Bone marrow (tissue), 2 donors: ENCODE measurements at regions not wholly inside any gene's neighbourhood (a gene's known extent, or its start where the extent isn't known, plus 50 kb on each side); places are given as distances from the start of the nearest gene placed in this dataset.
"Not testable (repeated sequence)": the region's sequence is repeated elsewhere in the genome, so short reads cannot be mapped to it uniquely, and the experiment has no call there.

Experiments
- DNase-seq, 2 donors: peaks; one replicate each; lab custom pipeline; 2025; lab: John Stamatoyannopoulos, UW

DNA sequence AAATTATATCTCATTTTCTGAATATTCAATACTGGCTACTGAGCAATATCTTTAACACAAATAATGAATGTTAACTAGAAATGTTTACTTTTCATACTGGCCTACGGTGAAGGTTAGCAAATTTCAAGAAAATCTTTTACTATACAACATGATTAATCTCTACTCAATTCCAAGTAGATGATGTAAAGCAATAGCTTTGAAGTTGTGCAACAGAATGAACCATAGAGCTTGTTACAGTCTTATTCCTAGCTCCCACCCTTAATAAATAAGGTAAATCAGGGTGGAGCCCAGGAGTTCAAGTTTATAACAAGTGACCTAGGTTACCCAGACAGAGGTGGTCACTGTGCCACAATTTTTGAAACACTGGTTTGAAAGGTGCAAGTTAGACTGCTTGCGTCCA lies 1678.1 kb downstream of the KCNT2 start:
- DNase-seq: no peak

DNA sequence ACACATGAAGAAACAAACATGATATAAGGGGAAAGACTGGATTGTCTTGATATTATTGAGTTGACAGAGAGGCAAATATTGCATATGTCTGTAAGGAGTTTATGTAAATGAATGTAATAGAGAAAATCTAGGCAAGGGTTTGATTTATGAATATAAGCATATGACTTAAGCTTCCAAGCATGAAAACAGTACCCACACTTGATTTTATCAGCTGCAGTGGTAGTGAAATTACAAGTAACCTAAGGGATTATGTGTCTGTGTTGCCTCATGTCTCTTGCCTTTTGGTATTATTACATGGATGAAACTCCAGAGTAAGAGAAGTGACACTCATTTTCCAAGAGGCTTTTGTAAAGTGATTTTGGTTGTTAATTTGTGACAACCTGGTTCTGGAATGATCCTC lies 1678.9 kb downstream of the KCNT2 start:
- no peak for DNase-seq

DNA sequence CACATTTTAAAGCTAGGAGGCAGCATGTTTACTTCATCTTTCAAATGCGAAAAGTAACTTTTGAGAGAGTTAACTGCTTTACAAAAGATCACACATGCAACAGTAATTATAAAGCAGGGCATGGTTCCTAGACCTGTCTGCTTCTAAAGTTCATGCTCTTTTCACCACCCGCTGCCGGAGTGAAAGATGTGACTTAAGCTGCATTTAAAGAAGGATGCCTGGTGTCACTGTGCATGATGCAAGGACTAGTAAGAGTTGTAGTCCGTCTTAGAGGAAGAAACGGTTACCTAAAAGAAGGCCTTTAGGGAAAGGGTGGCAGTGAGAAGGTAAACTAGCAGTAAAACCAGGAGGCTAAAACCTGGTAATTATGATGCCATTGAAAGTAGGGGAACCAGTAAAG lies 1689.1 kb downstream of the KCNT2 start:
- DNase-seq: no peak

DNA sequence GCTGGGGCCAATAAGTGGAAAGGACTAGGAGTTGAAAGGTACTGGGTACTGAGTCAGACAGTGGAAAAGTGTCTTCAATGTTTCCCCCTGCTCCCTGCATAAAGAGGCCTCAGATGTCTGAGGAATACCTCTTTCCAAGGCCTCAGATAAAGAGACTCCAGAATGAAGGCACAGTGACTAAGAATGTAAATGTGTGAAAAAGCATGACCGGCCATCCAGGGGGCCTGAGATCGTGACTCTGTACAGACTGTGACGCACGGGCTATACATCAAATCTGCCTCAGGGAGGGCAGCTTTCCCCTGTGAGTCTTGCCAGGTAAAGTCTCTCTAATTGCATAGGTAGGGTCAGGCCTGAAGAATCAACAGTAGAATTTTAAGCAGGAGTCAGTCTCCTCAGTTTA lies 1690.5 kb downstream of the KCNT2 start:
- DNase-seq: no peak

DNA sequence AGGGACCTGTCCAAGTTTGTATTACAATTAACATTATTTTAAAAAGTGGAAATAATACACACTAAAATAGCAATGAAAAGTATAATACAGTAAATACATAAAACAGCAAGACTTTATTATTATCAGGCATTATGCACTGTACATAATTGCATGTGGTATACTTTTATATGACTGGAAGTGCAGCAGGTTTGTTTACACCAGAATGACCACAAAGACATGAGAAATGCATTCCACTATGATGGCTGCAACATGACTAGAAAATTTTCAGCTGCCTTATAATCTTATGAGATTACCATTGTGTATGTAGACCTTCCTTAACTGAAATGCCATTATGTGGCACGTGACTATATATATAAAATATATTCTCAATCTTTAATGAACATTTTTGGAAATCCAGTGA lies 1699.6 kb downstream of the KCNT2 start:
- no peak for DNase-seq

DNA sequence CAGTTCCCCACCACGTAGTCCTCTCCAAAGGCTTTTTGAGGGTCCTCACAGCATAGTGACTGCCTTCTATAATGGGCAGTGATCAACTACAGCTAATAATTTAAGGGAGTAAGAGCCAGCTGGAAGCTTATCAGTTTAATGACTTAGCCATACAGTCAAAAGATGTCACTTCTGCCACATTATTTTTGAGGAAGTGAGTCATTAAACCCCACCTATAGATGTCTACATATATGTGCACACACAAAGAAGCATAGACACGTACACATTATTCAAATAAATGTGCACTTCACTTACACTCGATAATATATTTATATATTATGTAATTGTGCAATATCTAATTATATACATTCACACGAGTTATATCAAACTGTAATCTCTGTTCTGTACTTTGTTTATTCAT lies 1704.7 kb downstream of the KCNT2 start:
- no peak for DNase-seq

DNA sequence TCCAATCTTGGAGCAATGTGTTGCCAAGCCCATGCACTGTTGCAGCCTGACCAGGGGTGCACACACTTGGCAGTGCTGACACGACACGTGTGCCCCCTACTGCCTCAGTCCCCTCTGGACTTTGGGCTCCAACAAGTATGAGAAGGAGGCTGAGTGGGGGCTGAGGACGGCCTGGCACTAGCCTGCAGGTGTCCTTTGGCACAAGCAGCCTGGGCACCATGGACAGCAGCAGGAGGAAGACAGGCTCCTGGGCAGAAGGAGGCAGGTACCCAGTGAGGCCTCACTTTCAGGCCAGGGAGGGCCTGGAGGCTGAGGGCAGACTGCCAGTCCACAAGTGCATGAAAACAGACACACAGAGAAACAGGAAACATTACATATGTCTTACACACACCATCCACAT lies 1702.9 kb upstream of the B3GALT2 start:
- no peak for DNase-seq

DNA sequence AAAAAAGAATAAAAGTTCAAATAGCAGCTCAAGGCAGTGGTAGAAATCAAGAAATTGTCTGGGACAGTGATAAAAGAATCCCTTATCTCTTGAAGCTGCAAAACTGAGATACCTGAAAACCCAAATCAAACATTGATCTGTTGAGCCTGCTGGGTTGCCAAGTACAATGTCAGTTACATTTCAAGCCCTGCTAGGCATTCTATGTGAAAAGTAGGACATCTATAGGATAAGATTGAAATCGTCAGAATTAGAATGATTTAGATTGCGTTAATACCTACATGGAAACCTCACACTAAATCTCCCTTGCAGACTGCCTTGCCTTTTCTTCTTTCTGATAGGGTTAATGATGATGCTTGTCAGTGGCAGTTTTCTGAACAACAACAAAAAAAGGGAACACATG lies 1684.4 kb upstream of the B3GALT2 start:
- no peak for DNase-seq

DNA sequence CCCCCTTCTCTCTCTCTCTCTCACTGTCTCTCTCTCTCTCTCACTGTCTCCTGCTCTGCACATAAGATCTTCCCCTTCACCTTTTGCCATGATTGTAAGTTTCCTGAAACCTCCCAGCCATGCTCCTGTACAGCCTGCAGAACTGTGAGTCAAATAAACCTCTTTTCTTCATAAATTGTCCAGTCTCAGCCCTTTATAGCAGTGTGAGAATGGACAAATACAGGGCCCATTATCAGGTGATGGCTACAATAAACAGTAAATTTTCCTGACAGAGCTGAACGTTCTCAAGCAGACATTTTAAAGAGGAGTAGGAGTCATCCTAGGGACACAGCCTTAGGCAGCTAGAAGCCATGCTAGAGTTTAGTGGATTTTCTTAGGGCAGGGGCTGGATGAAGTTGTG lies 1679.7 kb upstream of the B3GALT2 start:
- DNase-seq: no peak

DNA sequence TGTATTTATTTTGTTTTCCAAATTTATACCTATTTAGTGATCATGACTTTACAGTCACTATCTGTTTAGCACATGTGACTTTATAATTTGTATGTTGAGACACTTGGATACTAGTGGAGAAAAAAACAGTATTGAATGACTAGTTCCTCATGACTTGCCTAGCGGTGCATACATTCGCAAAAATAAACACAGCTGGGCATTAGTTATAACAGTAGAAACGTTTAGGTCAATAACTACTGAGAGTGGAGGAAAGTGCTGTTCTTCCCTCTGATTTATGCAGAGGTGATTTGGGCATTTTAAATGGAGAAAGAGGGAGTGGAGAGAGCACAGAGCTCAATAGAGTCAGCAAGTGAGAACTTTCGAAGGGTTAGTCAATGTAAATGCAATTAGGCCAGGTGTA lies 1679.0 kb upstream of the B3GALT2 start:
- no peak for DNase-seq

DNA sequence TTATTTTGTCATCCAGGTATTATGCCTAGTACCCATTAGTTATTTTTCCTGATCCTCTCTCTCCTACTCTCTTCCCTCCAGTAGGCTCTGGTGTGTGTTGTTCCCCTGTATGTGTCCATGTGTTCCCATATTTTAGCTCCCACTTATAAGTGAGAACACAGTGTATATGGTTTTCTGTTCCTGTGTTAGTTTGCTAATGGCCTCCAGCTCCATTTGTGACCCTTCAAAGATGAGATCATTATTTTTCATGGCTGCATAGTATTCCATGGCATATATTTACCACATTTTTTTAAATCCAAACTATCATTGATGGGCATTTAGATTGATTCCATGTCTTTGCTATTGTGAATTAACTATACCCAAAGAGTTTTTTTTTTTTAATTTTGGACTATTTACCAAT lies 1675.7 kb upstream of the B3GALT2 start:
- DNase-seq: no peak

DNA sequence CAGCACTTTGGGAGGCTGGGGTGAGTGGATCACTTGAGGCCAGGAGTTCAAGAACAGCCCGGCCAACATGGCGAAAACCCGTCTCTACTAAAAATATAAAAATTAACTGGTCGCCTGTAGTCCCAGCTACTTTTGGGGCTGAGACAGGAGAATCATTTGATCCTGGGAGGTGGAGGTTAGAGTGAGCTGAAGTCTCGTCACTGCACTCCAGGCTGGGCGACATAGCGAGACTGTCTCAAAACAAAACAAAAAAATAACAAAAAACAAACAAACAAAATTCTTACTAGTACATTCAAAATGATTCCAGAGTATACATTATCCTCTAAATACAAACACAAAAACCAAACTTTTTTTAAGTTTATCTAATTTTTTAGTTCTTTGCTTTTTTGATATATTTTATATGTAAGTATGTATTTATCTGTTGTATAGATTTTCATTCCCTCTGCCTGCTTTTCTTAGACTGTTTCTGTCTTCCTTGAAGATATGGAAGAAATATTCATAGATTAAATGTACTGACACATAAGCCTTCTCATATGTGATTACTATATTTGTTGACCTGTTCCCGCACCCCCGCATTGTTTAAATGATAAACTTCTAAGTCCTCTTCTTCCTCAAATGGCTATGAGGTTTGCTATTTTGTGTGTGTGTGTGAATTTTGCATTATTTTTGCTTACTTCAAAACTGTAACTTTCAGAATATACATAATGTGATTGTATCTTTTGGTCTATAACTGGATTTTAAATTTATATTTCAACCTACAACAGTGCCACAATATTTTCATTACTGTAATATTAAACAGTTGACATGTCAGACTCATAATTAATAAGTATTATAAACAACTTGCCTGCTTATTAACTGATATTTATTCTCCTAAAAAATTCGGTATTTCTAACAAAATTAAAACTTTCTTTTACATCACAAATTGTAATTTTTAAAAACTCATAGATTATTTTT lies 1674.1 kb upstream of the B3GALT2 start:
- no peak for DNase-seq

DNA sequence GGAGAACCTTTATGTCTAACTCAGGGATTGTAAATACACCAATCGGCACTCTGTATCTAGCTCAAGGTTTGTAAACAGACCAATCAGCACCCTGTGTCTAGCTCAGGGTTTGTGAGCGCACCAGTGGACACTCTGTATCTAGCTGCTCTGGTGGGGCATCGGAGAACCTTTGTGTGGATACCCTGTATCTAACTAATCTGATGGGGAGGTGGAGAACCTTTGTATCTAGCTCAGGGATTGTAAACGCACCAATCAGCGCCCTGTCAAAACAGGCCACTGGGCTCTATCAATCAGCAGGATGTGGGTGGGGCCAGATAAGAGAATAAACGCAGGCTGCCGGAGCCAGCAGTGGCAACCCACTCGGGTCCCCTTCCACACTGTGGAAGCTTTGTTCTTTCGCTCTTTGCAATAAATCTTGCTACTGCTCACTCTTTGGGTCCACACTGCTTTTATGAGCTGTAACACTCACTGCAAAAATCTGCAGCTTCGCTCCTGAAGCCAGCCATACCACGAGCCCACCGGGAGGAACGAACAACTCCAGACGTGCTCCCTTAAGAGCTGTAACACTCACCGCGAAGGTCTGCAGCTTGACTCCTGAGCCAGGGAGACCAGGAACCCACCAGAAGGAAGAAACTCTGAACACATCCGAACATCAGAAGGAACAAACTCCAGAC lies 1673.2 kb upstream of the B3GALT2 start:
- DNase-seq: not testable (repeated sequence)

DNA sequence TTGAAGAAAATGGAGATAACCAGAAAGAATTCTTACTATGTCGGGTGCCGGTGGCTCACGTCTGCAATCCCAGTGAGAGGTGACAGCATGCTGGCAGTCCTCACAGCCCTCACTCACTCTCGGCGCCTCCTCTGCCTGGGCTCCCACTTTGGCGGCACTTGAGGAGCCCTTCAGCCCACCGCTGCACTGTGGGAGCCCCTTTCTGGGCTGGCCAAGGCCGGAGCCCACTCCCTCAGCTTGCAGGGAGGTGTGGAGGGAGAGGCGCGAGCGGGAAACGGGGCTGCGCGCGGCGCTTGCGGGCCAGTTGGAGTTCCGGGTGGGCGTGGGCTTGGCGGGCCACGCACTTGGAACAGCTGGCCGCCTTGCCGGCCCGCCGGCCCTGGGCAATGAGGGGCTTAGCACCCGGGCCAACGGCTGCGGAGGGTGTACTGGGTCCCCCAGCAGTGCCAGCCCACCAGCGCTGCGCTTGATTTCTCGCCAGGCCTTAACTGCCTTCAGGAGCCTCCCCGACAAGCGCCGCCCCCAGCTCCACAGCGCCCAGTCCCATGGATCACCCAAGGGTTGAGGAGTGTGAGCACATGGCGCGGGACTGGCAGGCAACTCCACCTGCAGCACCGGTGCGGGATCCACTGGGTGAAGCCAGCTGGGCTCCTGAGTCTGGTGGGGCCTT lies 1672.5 kb upstream of the B3GALT2 start:
- not testable (repeated sequence) for DNase-seq

DNA sequence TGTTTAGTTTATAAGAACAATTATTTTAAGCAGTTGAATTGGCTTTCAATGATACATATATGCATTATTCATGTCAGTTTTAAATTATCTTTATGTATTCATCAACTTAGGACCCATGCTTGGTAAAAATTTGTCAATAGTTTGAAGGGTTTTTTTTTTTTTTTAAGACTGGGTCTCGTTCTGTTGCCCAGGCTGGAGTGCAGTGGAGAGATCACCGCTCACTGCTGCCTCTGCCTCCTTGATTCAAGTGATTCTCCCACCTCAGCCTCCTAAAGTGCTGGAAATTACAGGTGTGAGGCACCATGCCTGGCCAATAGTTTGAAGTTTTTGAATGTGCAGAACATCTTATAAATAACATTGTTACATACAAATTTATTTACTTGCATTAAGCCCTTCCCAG lies 1671.0 kb upstream of the B3GALT2 start:
- DNase-seq: no peak

DNA sequence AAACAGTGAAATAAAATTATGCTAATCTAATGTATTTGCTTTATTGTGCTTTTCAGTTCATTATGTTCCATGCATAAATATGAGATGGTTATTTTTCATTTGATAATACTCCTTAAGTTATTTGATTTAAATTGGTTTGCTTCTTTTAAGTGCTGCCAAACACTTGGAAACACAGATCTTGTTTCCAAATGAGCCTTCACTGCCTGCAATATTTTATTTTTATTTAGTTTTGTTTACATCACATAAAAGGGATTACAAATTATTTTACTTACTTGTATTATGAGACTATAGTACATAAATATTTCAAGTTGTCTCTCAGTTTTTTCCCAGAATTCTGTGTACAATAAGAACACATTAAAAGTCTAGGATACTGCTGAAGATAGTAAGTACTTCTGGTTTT lies 1662.4 kb upstream of the B3GALT2 start:
- no peak for DNase-seq

DNA sequence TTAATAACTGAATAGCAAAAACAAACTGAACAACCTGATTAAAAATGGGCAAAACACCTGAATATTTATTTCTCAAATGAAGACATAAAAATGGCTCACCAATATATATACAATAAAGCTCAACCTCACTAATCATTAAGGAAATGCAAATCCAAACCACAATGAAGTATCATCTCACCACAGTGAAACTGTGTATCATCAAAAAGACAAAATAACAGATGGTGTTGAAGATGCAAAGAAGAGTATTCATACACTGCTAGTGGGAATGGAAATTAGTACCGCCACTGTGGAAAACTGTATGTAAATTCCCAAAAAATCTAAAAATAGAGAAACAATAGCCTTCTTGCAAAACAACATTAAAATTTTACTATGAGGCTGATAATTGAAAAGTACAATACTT lies 1660.1 kb upstream of the B3GALT2 start:
- DNase-seq: no peak

DNA sequence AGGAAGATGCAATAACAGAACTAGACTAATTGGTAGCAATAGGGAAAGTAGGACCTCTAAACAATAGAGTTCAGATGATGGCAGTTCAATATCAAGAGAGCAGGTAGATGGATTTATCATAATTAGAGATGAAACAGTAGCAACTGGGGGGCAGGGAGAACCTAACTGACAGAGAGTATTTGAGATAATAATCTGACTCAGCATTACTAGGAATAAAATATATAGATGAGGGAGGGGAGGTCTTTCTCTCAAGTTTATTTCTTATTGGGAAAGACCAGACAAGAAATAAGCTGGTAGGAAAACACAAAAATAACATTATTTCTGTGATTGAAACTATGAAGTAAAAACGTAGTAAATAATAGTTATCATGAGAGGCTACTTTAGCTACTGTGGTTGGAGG lies 1656.7 kb upstream of the B3GALT2 start:
- DNase-seq: no peak

DNA sequence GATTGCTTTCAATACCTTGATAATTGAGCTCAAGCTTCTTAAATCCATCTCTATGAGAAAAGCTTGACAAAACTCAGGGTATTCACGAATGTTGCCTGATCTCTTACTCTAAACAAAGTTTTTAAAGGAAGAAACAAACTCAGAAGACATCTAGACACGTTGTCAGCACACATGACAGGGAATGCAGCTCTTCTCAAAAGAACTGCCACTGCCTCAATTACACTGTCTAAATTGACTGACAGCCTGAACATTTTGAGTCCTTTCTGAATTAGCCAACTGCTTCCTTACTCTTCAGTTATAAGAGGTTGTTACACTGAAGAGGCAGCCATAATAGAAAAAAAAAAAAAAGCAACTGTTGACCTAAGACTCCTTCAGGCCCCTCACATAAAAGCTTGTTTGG lies 1646.7 kb upstream of the B3GALT2 start:
- DNase-seq: no peak

DNA sequence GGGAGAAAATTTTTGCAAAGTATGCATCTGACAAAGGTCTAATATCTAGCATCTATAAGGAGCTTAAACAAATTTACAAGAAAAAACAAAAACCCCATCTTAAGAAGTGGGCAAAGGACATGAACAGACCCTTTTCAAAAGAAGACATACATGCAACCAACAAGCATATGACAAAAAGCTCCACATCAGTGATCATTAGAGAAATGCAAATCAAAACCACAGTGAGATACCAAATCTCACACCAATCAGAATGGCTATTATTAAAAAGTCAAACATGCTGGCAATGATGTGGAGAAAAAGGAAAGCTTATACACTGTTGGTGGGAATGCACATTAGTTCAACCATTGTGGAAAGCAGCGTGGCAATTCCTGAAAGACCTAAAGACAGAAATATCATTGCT lies 1645.2 kb upstream of the B3GALT2 start:
- DNase-seq: not testable (repeated sequence)

DNA sequence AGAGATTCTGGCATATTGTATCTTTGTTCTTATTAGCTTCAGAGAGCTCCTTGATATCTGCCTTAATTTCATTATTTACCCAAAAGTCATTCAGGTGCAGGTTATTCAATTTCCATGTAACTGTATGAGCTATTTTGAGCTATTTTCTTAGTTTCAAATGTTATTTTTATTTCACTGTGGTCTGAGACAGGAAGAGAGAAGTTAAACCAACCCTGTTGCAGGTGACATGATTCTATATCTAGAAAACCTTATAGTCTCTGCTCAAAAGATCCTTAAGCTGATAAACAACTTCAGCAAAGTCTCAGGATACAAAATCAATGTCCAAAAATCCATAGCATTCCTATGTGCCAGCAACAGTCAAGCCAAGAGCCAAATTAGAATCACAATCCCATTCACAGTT lies 1644.0 kb upstream of the B3GALT2 start:
- DNase-seq: no peak

DNA sequence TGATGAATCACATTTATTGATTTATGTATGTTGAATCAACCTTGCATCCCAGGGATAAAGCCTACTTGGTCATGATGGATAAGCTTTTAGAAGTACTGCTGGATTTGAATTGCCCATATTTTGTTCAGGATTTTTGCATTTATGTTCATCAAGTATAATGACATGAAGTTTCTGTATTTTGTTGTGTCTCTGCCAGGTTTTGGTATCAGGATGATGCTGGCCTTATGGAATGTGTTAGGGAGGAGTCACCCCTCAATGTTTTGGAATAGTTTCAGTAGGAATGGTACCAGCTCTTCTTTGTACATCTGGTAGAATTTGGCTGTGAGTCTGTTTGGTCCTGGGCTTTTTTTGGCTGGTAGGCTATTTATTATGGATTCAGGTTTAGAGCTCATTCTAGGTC lies 1643.1 kb upstream of the B3GALT2 start:
- DNase-seq: no peak

DNA sequence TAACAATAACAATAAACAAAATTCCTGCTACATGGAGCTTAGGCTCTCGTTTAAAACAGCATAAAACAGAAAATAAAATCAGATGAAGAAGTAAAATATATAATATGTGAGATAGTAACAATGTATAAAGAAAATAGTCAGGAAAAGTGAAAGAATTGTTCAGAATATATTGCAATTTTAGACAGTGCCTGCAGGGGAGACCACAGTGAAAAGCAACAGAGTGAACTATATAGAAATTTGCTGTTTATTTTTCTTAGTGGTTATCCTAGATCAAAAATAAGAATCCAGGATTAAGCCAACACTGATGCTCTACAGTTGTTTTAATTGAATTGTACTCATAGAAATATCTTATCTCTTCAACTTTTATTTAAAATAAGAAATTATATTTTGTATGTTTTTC lies 1639.0 kb upstream of the B3GALT2 start:
- no peak for DNase-seq
